ENCODE measurements at regions not wholly inside any gene's neighbourhood (a gene's known extent, or its start where the extent isn't known, plus 50 kb on each side); places are given as distances from the start of the nearest gene placed in this dataset.
A peak's percentile ranks its signal among the peaks of the same experiment; 100 is the strongest.

DNA sequence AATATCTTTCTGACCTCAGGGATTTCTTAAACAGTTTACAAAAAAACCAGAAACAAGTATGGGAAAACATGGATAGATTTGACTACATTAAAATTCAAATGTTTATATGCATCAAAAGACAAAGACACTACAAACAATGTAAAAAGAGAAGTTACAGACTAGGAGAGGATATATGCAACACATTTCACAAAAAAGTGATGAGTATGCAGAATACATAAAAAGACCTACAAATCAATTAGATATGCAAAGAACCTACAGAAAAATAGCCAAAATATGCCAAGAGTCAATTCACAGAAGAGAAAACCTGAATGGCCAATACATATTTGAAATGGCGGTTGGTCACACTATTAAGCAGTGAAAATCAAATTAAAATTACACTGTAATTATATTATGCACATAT is 175.0 kb downstream of the FOXD2 start:
- TF ChIP-seq GATA3 (IDR thresholded peaks at IDR 0.05; ENCODE audit: low read depth, low read length) (no peak), GATA2 (IDR thresholded peaks at IDR 0.05; ENCODE audit: low read depth, low read length) (no peak)

GRCh38 chr1:47616036-47616435 is 178.2 kb downstream of the FOXD2 start:
- TF ChIP-seq GATA3 (IDR thresholded peaks at IDR 0.05; ENCODE audit: low read depth, low read length) (no peak), GATA2 (IDR thresholded peaks at IDR 0.05; ENCODE audit: low read depth, low read length) (no peak)

- TF ChIP-seq GATA3 (IDR thresholded peaks at IDR 0.05; ENCODE audit: low read depth, low read length): no peak
- TF ChIP-seq GATA2 (IDR thresholded peaks at IDR 0.05; ENCODE audit: low read depth, low read length): no peak
Measured at GRCh38 chr1:47616906-47617305, 179.1 kb downstream of the FOXD2 start.

- no peak for TF ChIP-seq GATA3 (IDR thresholded peaks at IDR 0.05; ENCODE audit: low read depth, low read length)
- no peak for TF ChIP-seq GATA2 (IDR thresholded peaks at IDR 0.05; ENCODE audit: low read depth, low read length)
Measured at GRCh38 chr1:47617381-47618221, 179.8 kb downstream of the FOXD2 start.

GRCh38 chr1:47618222-47618720 is 180.4 kb downstream of the FOXD2 start:
- TF ChIP-seq GATA2 (IDR thresholded peaks at IDR 0.05; ENCODE audit: low read depth, low read length) (peak; percentile 71), GATA3 (IDR thresholded peaks at IDR 0.05; ENCODE audit: low read depth, low read length) (peak; percentile 63; the same call in 1 of the 2 replicates)

DNA sequence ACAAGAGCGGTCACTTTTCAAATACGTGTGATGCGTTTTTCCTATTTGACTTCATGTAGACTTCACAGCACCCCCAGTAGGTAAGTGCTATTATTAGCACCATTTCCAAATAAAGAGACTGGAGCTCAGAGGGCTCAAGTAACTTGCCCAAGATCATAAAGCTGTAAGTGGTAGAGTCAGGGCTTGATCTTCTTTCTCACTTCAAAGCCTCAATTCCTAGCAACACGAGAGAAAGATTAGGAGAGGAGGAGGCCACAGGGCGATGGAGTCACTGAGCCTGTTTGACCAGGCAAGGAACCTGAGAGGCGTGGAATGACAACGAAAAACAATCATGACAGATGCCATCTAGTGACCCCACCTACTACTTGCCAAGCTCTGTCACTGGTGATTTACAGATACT is 181.0 kb downstream of the FOXD2 start:
- TF ChIP-seq GATA3 (IDR thresholded peaks at IDR 0.05; ENCODE audit: low read depth, low read length): no peak
- TF ChIP-seq GATA2 (IDR thresholded peaks at IDR 0.05; ENCODE audit: low read depth, low read length): no peak

DNA sequence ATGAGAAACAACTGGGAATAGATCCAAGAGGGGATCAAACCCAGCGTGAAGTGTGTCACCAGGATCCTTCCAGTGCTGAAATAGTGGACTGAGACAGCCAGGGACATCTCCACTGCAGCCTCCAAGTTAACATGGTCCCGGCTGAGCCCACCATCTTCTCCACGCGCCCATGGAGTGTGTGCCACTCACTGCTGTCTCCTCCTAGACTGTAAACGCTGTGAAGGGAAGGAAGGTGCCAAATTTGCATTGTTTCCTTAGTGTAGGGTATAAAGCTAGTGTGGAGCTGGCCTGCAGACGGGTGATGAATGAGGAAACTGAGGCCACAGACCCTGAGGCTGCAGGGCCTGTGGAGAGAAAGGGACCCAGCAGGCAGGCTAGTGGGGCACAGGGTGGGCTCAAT is 183.6 kb downstream of the FOXD2 start:
- TF ChIP-seq GATA3 (IDR thresholded peaks at IDR 0.05; ENCODE audit: low read depth, low read length) (no peak), GATA2 (IDR thresholded peaks at IDR 0.05; ENCODE audit: low read depth, low read length) (no peak)

DNA sequence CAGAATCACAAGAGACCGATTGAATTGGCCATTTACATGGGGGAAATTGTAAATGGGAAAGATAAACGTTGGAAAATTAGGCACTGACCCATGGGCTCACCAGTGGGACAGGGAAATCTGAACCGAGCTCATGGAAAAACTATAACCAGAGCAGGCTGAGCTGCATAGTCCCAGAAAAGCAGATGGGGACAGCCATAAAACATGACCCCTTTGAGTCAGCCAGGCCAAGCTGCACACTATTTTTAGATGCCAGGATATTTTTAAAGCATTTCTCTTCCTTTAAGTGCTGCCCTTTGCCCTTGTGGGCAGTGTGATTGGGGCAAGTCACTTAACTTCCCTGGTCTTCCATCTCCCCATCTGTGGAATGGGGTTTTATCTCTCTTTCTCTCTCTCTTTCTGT is 184.1 kb downstream of the FOXD2 start:
- TF ChIP-seq GATA2 (IDR thresholded peaks at IDR 0.05; ENCODE audit: low read depth, low read length) (no peak), GATA3 (IDR thresholded peaks at IDR 0.05; ENCODE audit: low read depth, low read length) (no peak)

- TF ChIP-seq GATA2 (IDR thresholded peaks at IDR 0.05; ENCODE audit: low read depth, low read length) (no peak), GATA3 (IDR thresholded peaks at IDR 0.05; ENCODE audit: low read depth, low read length) (no peak)
Measured at GRCh38 chr1:47622776-47623556, 185.1 kb downstream of the FOXD2 start.

- TF ChIP-seq GATA3 (IDR thresholded peaks at IDR 0.05; ENCODE audit: low read depth, low read length): no peak
- no peak for TF ChIP-seq GATA2 (IDR thresholded peaks at IDR 0.05; ENCODE audit: low read depth, low read length)
Measured at GRCh38 chr1:47623557-47623940, 185.7 kb downstream of the FOXD2 start.

- TF ChIP-seq GATA2 (IDR thresholded peaks at IDR 0.05; ENCODE audit: low read depth, low read length) (no peak), GATA3 (IDR thresholded peaks at IDR 0.05; ENCODE audit: low read depth, low read length) (no peak)
Measured at GRCh38 chr1:47624531-47624930, 186.7 kb downstream of the FOXD2 start.

- TF ChIP-seq GATA2 (IDR thresholded peaks at IDR 0.05; ENCODE audit: low read depth, low read length) (no peak), GATA3 (IDR thresholded peaks at IDR 0.05; ENCODE audit: low read depth, low read length) (no peak)
Measured at GRCh38 chr1:47627016-47627415, 189.2 kb downstream of the FOXD2 start.

DNA sequence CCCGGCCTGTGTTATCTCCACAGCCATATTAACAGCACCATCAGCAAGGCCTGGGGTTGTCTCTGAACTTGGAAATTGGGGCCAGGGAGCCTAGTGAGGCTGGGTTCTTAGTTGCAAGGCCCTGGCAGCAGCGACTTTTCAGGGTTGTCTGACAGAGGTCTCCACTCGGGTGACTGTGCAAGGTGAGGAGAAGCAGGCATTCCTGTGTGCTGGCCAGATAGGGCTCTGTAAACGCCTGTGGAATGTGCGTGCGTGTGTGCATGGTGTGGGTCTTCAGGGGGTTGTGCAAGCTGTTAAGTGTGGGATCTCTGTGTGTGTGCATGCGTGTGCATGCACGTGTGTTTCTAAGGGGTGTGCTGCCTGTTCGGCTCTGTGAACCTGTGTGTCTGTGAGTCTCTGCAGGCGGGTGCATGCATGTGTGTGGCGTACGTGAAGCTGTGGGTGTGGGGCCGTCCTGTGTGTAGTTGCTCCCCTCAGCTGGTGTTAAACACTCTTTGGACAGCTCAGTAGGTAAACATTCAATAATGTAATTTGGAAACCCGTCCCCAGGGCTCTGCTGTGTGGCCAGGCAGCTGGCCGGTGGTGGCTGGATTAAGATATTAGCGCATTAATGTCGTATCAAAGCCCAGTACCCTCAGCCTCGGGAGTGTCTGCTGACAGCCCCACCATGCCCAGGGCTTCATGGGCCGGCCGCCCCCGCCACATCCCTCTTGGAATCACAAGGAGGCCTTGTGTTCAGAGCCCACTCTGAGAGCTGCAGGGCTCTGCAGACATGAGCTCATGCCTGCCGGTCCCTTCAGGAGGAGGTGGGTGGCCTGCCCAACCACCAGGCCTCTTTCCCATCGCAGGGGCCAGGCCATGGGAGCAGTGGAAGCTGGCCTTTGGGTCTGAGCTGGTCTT is 189.9 kb downstream of the FOXD2 start:
- TF ChIP-seq GATA2 (IDR thresholded peaks at IDR 0.05; ENCODE audit: low read depth, low read length) (no peak), GATA3 (IDR thresholded peaks at IDR 0.05; ENCODE audit: low read depth, low read length) (no peak)

GRCh38 chr1:47629201-47629600 is 191.4 kb downstream of the FOXD2 start:
- TF ChIP-seq GATA2 (IDR thresholded peaks at IDR 0.05; ENCODE audit: low read depth, low read length) (no peak), GATA3 (IDR thresholded peaks at IDR 0.05; ENCODE audit: low read depth, low read length) (no peak)

Measured in SH-SY5Y (cell line).